Gastroesophageal sphincter (tissue), 4 donors: ENCODE measurements at regions not wholly inside any gene's neighbourhood (a gene's known extent, or its start where the extent isn't known, plus 50 kb on each side); places are given as distances from the start of the nearest gene placed in this dataset.

Experiments
- ATAC-seq: fragments of 150-250 bp; one replicate; pipeline ENCODE4 v1.9.1; 2016; ENCODE audit warnings: mild to moderate bottlenecking, moderate library complexity
- H3K27ac ChIP-seq, 4 donors: fragments of 200-600 bp; sonication (generic) in 3 of 4; 1 replicate in 3 of 4; 2 replicates in 1 of 4; pipeline ENCODE4 v1.5.1; 2016 to 2019
- H3K27me3 ChIP-seq: fragments of 200-600 bp; sonication (generic); one replicate; pipeline ENCODE4 v1.5.1; 2019
- H3K36me3 ChIP-seq, 2 donors: fragments of 200-600 bp; sonication (generic); one replicate each; pipeline ENCODE4 v1.5.1; 2019; ENCODE audit warnings: control low read depth in 1 of 2
- H3K4me1 ChIP-seq, 3 donors: fragments of 200-600 bp; sonication (generic); 1 replicate in 2 of 3; 2 replicates in 1 of 3; pipeline ENCODE4 v1.5.1; 2016 to 2019; ENCODE audit warnings: control low read depth in 2 of 3
- H3K4me3 ChIP-seq, 2 donors: fragments of 200-600 bp; sonication (generic); one replicate each; pipeline ENCODE4 v1.5.1; 2019; ENCODE audit warnings: mild to moderate bottlenecking in 1 of 2, moderate library complexity in 1 of 2
- H3K9me3 ChIP-seq, 3 donors: fragments of 200-600 bp; sonication (generic); one replicate each; pipeline ENCODE4 v1.5.1; 2017 to 2019; ENCODE audit warnings: control low read depth in 2 of 3
- EP300 ChIP-seq: sonication (generic); formaldehyde crosslinking; IDR thresholded peaks from one replicate; pipeline ENCODE4 v1.6.1; 2017; ENCODE audit warnings: antibody characterized with exemption, mild to moderate bottlenecking
- POLR2A ChIP-seq, 2 donors: fragments of 450-650 bp; IDR thresholded peaks; one replicate each; pipeline ENCODE4 v1.6.1; 2017; ENCODE audit warnings: antibody characterized with exemption in 2 of 2, mild to moderate bottlenecking in 2 of 2, moderate library complexity in 1 of 2
- POLR2AphosphoS5 ChIP-seq: sonication (generic); formaldehyde crosslinking; IDR thresholded peaks from one replicate; pipeline ENCODE4 v1.6.1; 2017; ENCODE audit warnings: antibody characterized with exemption
- WGBS, 2 donors: methylation state at CpG; one replicate each; pipeline ENCODE4 v1.1.5; 2018; ENCODE audit warnings: low coverage in 1 of 2; 5-methylcytosine and 5-hydroxymethylcytosine counted together
- TF ChIP-seq, protein P1 (sequence below), 4 experiments: fragments of 200-600 bp in 2 of 4; fragments of 450-650 bp in 2 of 4; sonication (generic) in 1 of 4; IDR thresholded peaks; one replicate each; pipeline ENCODE4 v1.5.1; 2017 to 2019; ENCODE audit warnings: antibody characterized with exemption in 4 of 4, mild to moderate bottlenecking in 2 of 4, moderate library complexity in 2 of 4

DNA sequence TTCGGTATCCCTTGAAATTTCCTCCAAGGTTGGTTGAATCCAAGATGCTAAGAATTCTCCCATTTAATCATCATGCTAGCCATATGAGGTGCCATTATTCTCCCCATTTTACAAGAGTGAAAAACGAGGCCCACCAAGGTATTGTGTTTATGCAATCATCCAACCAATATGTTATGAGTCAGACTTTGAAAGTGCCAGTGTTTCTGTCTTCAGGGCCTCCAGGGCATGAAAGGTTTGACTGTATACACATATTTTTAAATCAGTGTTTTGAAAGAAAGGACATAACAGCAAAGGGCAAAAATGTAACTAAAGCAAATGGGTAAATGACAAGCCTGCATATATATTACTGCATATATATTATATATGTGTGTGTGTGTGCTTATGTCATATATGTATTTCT, 541.2 kb upstream of the SMIM31 start:
- TF ChIP-seq POLR2AphosphoS5 = no peak
- no peak for TF ChIP-seq EP300
- TF ChIP-seq POLR2A (IDR thresholded peaks at IDR 0.05) = no peak
- TF ChIP-seq, protein P1, sequence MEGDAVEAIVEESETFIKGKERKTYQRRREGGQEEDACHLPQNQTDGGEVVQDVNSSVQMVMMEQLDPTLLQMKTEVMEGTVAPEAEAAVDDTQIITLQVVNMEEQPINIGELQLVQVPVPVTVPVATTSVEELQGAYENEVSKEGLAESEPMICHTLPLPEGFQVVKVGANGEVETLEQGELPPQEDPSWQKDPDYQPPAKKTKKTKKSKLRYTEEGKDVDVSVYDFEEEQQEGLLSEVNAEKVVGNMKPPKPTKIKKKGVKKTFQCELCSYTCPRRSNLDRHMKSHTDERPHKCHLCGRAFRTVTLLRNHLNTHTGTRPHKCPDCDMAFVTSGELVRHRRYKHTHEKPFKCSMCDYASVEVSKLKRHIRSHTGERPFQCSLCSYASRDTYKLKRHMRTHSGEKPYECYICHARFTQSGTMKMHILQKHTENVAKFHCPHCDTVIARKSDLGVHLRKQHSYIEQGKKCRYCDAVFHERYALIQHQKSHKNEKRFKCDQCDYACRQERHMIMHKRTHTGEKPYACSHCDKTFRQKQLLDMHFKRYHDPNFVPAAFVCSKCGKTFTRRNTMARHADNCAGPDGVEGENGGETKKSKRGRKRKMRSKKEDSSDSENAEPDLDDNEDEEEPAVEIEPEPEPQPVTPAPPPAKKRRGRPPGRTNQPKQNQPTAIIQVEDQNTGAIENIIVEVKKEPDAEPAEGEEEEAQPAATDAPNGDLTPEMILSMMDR (IDR thresholded peaks at IDR 0.05) = no peak
- no peak for ATAC-seq

DNA sequence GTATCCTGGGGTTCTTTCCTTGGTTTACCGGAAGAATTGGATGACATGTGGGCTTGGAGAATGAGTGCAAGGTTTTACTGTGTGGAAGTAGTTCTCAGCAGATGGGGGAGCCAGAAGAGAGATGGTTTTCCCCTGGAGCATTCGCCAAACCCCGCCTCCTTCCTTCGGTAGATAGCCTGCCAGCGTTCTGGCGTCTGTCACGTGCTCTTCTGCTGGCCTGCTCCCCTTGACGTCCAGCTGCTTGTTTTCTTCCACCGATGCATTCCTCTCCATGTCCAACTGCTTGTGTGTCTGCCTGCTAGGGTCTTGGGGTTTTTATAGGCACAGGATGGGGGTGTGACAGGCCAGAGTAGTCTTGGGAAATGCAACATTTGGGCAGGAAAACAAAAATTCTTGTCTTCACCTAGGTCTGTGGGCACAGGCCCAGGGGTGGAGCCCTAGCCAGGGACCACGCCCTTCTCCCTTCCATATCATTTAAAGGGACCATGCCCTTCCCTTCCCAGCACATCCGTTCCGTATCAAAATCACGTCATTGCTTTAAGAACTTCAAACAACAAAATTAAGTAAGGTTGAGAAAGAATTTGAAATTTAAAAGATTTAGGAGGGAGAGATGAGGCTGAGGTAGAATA, 538.7 kb upstream of the SMIM31 start:
- 69 to 80% methylated on average over 4 to 5 of the region's 13 CpGs for WGBS, 2 donors
- TF ChIP-seq EP300 (no peak), POLR2AphosphoS5 (no peak), POLR2A (IDR thresholded peaks at IDR 0.05) (no peak)
- TF ChIP-seq, protein P1 (IDR thresholded peaks at IDR 0.05) = no peak
- no peaks in the 10 kb centered on the region for H3K27me3 ChIP-seq
- no peaks in the 10 kb centered on the region for H3K36me3 ChIP-seq
- no peaks in the 10 kb centered on the region for H3K4me1 ChIP-seq
- H3K4me3 ChIP-seq = no peak overlapping the region
- ATAC-seq = no peak
- no peaks in the 10 kb centered on the region for H3K9me3 ChIP-seq
- H3K27ac ChIP-seq = no peak overlapping the region

More for the DNA sequence above, 541.2 kb upstream of the SMIM31 start:
- Histone ChIP-seq H3K9me3 (no peaks in the 10 kb centered on the region), H3K27ac (no peak overlapping the region), H3K4me1 (no peaks in the 10 kb centered on the region), H3K4me3 (no peak overlapping the region), H3K27me3 (no peaks in the 10 kb centered on the region), H3K36me3 (no peaks in the 10 kb centered on the region)
- 30 to 68% methylated on average over 1 to 2 of the region's 2 CpGs for WGBS, 2 donors

DNA sequence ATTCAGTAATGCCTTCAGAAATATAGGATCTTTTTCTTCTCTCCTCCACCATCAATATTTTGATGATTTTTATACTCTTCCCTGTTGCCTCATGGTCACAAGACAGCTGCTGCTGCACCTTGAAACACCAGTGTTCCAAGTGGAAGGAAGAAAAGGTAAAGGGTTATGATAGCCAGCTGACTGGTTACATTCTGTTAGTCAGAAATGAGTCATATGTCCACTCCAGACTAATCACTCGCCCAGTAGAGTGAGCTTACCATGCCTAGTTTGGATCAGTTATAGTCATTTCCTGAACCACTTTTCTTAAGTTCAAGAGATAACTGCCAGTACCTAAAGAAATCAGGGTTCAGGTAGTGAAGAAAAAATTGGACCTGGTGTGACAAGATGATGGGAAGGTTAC, 532.3 kb upstream of the SMIM31 start:
- no peaks in the 10 kb centered on the region for H3K36me3 ChIP-seq

GRCh38 chr4:164224871-164225270, 529.1 kb upstream of the SMIM31 start:
- Histone ChIP-seq H3K4me1 (no peaks in the 10 kb centered on the region), H3K36me3 (no peaks in the 10 kb centered on the region), H3K27me3 (no peaks in the 10 kb centered on the region), H3K9me3 (no peaks in the 10 kb centered on the region), H3K27ac (no peak overlapping the region), H3K4me3 (no peak overlapping the region)
- TF ChIP-seq EP300 = no peak
- TF ChIP-seq POLR2AphosphoS5 = no peak
- TF ChIP-seq, protein P1 (IDR thresholded peaks at IDR 0.05) = no peak
- TF ChIP-seq POLR2A (IDR thresholded peaks at IDR 0.05) = no peak
- ATAC-seq = no peak

More for the DNA sequence above, 532.3 kb upstream of the SMIM31 start:
- H3K27ac ChIP-seq = no peak overlapping the region
- no peaks in the 10 kb centered on the region for H3K4me1 ChIP-seq
- H3K9me3 ChIP-seq = no peaks in the 10 kb centered on the region
- TF ChIP-seq POLR2A (IDR thresholded peaks at IDR 0.05) (no peak), POLR2AphosphoS5 (no peak), EP300 (no peak)
- TF ChIP-seq, protein P1 (IDR thresholded peaks at IDR 0.05) = no peak
- H3K27me3 ChIP-seq = no peaks in the 10 kb centered on the region
- ATAC-seq = no peak
- H3K4me3 ChIP-seq = no peak overlapping the region
- 80% methylated on average over 1 of the region's 1 CpG; no CpG with 5 or more reads in 1 of the 2 donors for WGBS, 2 donors

DNA sequence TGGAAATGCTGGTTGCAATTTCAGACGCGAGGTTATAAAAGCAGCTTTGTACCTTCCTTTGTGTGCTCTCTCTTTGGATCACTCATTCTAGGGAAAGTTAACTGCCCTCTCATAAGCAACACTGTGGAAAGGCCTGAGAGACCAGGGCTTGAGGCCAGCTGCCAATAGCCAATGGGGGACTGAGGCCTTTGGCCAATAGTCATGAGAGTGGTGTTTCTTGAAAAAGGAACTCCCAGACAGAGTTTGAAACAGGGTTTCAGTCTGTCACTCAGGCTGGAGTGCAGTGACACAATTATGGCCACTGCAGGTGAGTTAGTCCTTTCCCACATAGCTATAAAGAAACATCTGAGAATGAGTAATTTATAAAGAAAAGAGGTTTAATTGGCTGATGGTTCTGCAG, 524.7 kb upstream of the SMIM31 start:
- no peaks in the 10 kb centered on the region for H3K4me1 ChIP-seq
- WGBS, 2 donors = 78 to 94% methylated on average over 2 of the region's 2 CpGs
- ATAC-seq = no peak
- no peaks in the 10 kb centered on the region for H3K9me3 ChIP-seq
- no peaks in the 10 kb centered on the region for H3K36me3 ChIP-seq
- H3K4me3 ChIP-seq = no peak overlapping the region
- no peak for TF ChIP-seq POLR2AphosphoS5
- no peak for TF ChIP-seq EP300
- TF ChIP-seq, protein P1 (IDR thresholded peaks at IDR 0.05) = no peak
- no peak for TF ChIP-seq POLR2A (IDR thresholded peaks at IDR 0.05)
- no peak overlapping the region for H3K27ac ChIP-seq
- no peaks in the 10 kb centered on the region for H3K27me3 ChIP-seq
